HepG2 (cell line): ENCODE measurements at regions not wholly inside any gene's neighbourhood (a gene's known extent, or its start where the extent isn't known, plus 50 kb on each side); places are given as distances from the start of the nearest gene placed in this dataset.

Experiments used
- ATAC-seq: fragments of 200-7000 bp; cut with Tn5 transposase; 3 replicates; pipeline ENCODE4 v1.9.1; 2020; ENCODE audit warnings: mild to moderate bottlenecking, moderate library complexity
- BruUV-seq: library from RNA; stranded (reverse); fragments of 400-500 nt; replicated peaks from 2 replicates; lab custom pipeline; 2021; lab: Mats Ljungman, UMichigan
- CTCF ChIA-PET: fragments of 300-600 bp; formaldehyde crosslinking; extraction: SDS; loops from one replicate; lab custom pipeline; 2021; ENCODE audit warnings: low total read pairs, inconsistent platforms, low intra/inter-chr PET ratio; lab: Yijun Ruan, JAX
- POLR2A ChIA-PET: fragments of 350-600 bp; sonication (Branson Sonifier 250); formaldehyde crosslinking; loops from one replicate; lab custom pipeline; 2020; ENCODE audit warnings: antibody characterized with exemption, inconsistent platforms; lab: Yijun Ruan, JAX
- DNase-seq: peaks from one replicate; pipeline ENCODE4 v3.0.0-alpha.2; 2015; ENCODE audit warnings: low spot score
- FAIRE-seq: peaks from 3 replicates; lab custom pipeline; 2011; peaks lifted over from hg19 to GRCh38; lab: Jason Lieb, UNC
- H2AFZ ChIP-seq: one replicate; pipeline ENCODE4 v1.6.1; 2011; ENCODE audit warnings: low read length, inconsistent platforms
- H3K27ac ChIP-seq: fragments of 300-600 bp; 3 replicates; pipeline ENCODE4 v1.8.0; 2011; ENCODE audit warnings: mixed run types, mild to moderate bottlenecking, mixed read lengths, low read length, inconsistent platforms; ENCODE audit not compliant: insufficient read depth; ENCODE audit errors: extremely low read length
- H3K27me3 ChIP-seq, 2 experiments: fragments of 200-600 bp in 1 of 2; 2 replicates in 1 of 2; 3 replicates in 1 of 2; pipeline versions ENCODE4 v1.6.0 to v1.8.0; 2011; ENCODE audit warnings: low read length in 2 of 2, mild to moderate bottlenecking in 2 of 2, moderate library complexity in 2 of 2, inconsistent platforms in 1 of 2; ENCODE audit not compliant: insufficient read depth in 2 of 2, control insufficient read depth in 1 of 2
- H3K36me3 ChIP-seq, 2 experiments: fragments of 200-600 bp in 1 of 2; replicated peaks in 1 of 2; 2 replicates in 1 of 2; 3 replicates in 1 of 2; pipeline versions ENCODE4 v1.5.1 to v1.8.0; 2011; ENCODE audit warnings: low read length in 2 of 2, inconsistent platforms in 1 of 2; ENCODE audit not compliant: insufficient read depth in 2 of 2, control insufficient read depth in 1 of 2
- H3K4me1 ChIP-seq: 2 replicates; pipeline ENCODE4 v1.5.1; 2012; ENCODE audit warnings: low read length, inconsistent platforms; ENCODE audit not compliant: insufficient read depth
- H3K4me2 ChIP-seq: 2 replicates; pipeline ENCODE4 v1.6.0; 2011; ENCODE audit warnings: low read depth, low read length, inconsistent platforms
- H3K4me3 ChIP-seq, 3 experiments: fragments of 200-600 bp in 1 of 3; sonication (generic), shearing (Covaris generic) in 1 of 3; replicated peaks in 1 of 3; 2 replicates each; pipeline ENCODE4 v1.5.1; 2011 to 2016; ENCODE audit warnings: low read length in 3 of 3, inconsistent platforms in 2 of 3, low read depth in 2 of 3, mild to moderate bottlenecking in 2 of 3, control low read depth in 1 of 3, mixed read lengths in 1 of 3; ENCODE audit not compliant: insufficient read depth in 1 of 3
- H3K79me2 ChIP-seq: one replicate; pipeline ENCODE4 v1.6.1; 2011; ENCODE audit warnings: low read length, inconsistent platforms; ENCODE audit not compliant: insufficient read depth
- H3K9ac ChIP-seq: 2 replicates; pipeline ENCODE4 v1.6.0; 2011; ENCODE audit warnings: mild to moderate bottlenecking, low read depth, low read length, inconsistent platforms; ENCODE audit not compliant: insufficient read depth
- H3K9me3 ChIP-seq: 2 replicates; pipeline ENCODE4 v1.5.1; 2012; ENCODE audit warnings: mild to moderate bottlenecking, low read length
- H4K20me1 ChIP-seq: 2 replicates; pipeline ENCODE4 v1.6.0; 2011; ENCODE audit warnings: inconsistent platforms, mild to moderate bottlenecking, low read length, moderate library complexity; ENCODE audit not compliant: insufficient read depth
- ARHGAP35 ChIP-seq: sonication (generic); formaldehyde crosslinking; IDR thresholded peaks from 2 replicates; pipeline ENCODE4 v1.9.0; 2022; ENCODE audit warnings: mild to moderate bottlenecking, inconsistent platforms, moderate library complexity, missing genetic modification reagents, borderline replicate concordance
- ATAD3A ChIP-seq: sonication (generic); formaldehyde crosslinking; IDR thresholded peaks from 2 replicates; pipeline ENCODE4 v1.4.0; 2020; ENCODE audit warnings: missing genetic modification reagents
- CCAR2 ChIP-seq: fragments of 200-400 bp; formaldehyde crosslinking; optimal IDR thresholded peaks from 2 replicates; pipeline ENCODE3; 2018; ENCODE audit warnings: low read depth, mild to moderate bottlenecking, low read length, moderate library complexity
- FOXO1 ChIP-seq: sonication (generic); formaldehyde crosslinking; IDR thresholded peaks from 2 replicates; pipeline ENCODE4 v1.4.0; 2020; ENCODE audit warnings: missing genetic modification reagents
- MTA1 ChIP-seq: sonication (generic); formaldehyde crosslinking; IDR thresholded peaks from 2 replicates; pipeline ENCODE4 v1.4.0; 2020; ENCODE audit warnings: missing genetic modification reagents, mild to moderate bottlenecking, borderline replicate concordance
- MXD4 ChIP-seq: IDR thresholded peaks from 2 replicates; pipeline ENCODE4 v1.6.1; 2016; ENCODE audit warnings: mild to moderate bottlenecking, missing biosample characterization, missing genetic modification reagents
- RFX1 ChIP-seq: fragments of 450-650 bp; IDR thresholded peaks from 2 replicates; pipeline ENCODE4 v1.6.1; 2017
- ZNF383 ChIP-seq: sonication (generic); formaldehyde crosslinking; IDR thresholded peaks from 2 replicates; pipeline ENCODE4 v1.4.0; 2020; ENCODE audit warnings: missing genetic modification reagents, mild to moderate bottlenecking, borderline replicate concordance
- ZNF451 ChIP-seq: sonication (generic); formaldehyde crosslinking; IDR thresholded peaks from 2 replicates; pipeline ENCODE4 v1.5.0; 2020; ENCODE audit warnings: mild to moderate bottlenecking, missing genetic modification reagents
- ZNF720 ChIP-seq: sonication (generic); formaldehyde crosslinking; IDR thresholded peaks from 2 replicates; pipeline ENCODE4 v1.4.0; 2020; ENCODE audit warnings: missing genetic modification reagents
- WGBS: methylation state at CpG from one replicate; pipeline ENCODE4 v1.1.6; 2017; ENCODE audit warnings: low lambda C conversion rate; 5-methylcytosine and 5-hydroxymethylcytosine counted together
- in situ Hi-C: cut with HindIII; loops from 2 replicates; pipeline ENCODE4 v1.10.0; 2017; ENCODE audit warnings: low pct_unique_long_range_greater_than_20kb; ENCODE audit not compliant: extremely low pct_ligation_motif_present
- intact Hi-C: fragments of 100-400 bp; cut with micrococcal nuclease; formaldehyde crosslinking; loops from one replicate; pipeline ENCODE4 v1.10.0; 2022; ENCODE audit not compliant: unreplicated experiment
- TF ChIP-seq, protein P1 (sequence below): sonication (generic); IDR thresholded peaks from 2 replicates; pipeline ENCODE4 v1.6.1; 2016; ENCODE audit warnings: low read depth, borderline replicate concordance
- TF ChIP-seq, protein P2 (sequence below): sonication (generic); formaldehyde crosslinking; IDR thresholded peaks from 2 replicates; pipeline ENCODE4 v1.5.0; 2020; ENCODE audit warnings: mild to moderate bottlenecking, low read depth, missing genetic modification reagents, borderline replicate concordance

DNA sequence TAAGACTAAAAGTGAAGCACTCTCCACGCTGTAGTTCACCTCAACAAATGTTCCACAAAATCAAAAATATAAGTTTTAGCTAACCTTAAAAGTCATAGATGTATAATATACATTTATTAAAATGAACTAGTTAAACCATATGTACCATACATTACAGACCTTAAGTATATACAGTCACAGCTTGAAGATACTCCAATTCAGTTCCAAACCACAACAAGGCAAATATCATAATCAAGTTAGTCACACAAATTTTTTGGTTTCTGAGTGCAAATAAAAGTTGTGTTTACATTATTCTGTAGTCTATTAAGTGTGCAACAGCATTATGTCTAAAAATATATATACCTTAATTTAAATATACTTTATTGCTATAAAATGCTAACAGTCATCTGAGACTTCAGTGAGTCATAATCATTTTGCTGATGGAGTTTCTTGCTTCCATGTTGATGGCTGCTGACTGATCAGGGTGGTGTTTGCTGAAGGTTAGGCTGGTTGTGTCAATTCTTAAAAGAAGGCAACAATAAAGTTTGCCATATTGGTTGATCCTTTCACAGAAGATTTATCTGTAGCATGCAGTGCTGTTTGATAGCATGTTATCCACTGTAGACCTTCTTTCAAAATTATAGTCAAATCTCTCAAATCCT is 736.7 kb downstream of the NSUN3 start (continued):
- TF ChIP-seq FOXO1 (no peak), RFX1 (no peak), CCAR2 (no peak), MTA1 (CRISPR knock-in tag) (no peak)
- TF ChIP-seq, protein P1, sequence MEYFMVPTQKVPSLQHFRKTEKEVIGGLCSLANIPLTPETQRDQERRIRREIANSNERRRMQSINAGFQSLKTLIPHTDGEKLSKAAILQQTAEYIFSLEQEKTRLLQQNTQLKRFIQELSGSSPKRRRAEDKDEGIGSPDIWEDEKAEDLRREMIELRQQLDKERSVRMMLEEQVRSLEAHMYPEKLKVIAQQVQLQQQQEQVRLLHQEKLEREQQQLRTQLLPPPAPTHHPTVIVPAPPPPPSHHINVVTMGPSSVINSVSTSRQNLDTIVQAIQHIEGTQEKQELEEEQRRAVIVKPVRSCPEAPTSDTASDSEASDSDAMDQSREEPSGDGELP: no peak

DNA sequence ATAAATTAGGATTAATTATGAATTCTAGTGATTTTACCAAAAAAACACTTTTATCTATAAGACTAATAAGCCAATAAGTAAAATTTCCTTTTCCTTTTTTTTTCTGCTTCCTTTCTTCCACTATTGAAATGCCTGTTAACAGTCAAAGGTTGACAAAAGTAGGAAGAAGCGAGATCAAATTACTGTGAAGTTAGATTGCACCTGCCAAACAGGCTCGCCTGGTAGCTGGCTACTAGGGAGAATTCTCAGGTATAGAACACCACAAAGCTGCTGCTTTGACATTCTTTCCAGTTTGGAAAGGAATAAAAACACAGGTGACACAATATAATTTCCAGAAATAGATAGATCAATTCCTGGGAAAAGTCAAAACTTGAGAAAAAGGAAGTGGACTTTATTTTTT is 749.0 kb downstream of the NSUN3 start:
- H4K20me1 ChIP-seq: no peaks in the 10 kb centered on the region
- no peak overlapping the region for H3K9ac ChIP-seq
- TF ChIP-seq MXD4 (CRISPR knock-in tag): no peak
- TF ChIP-seq ZNF720 (CRISPR knock-in tag): no peak
- no peak for TF ChIP-seq ZNF383 (CRISPR knock-in tag)
- TF ChIP-seq ZNF451 (CRISPR knock-in tag): no peak
- TF ChIP-seq, protein P2, sequence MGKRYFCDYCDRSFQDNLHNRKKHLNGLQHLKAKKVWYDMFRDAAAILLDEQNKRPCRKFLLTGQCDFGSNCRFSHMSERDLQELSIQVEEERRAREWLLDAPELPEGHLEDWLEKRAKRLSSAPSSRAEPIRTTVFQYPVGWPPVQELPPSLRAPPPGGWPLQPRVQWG (CRISPR knock-in tag): no peak
- no peak for TF ChIP-seq ARHGAP35 (CRISPR knock-in tag)
- no peak for TF ChIP-seq ATAD3A (CRISPR knock-in tag)
- no peak overlapping the region for H3K4me3 ChIP-seq
- H3K4me1 ChIP-seq: no peaks in the 10 kb centered on the region
- in situ Hi-C loops: no loop called here
- H2AFZ ChIP-seq: no peak overlapping the region
- no peak for DNase-seq
- no peak overlapping the region for H3K27ac ChIP-seq
- H3K79me2 ChIP-seq: no peaks in the 10 kb centered on the region
- intact Hi-C loops: no loop called here
- H3K36me3 ChIP-seq: no peaks in the 10 kb centered on the region
- no TSS peak for BruUV-seq
- CTCF ChIA-PET: no interaction called here
- no peaks in the 10 kb centered on the region for H3K9me3 ChIP-seq
- WGBS: 8% methylated on average over 2 of the region's 2 CpGs
- no peak for ATAC-seq
- H3K27me3 ChIP-seq: no peaks in the 10 kb centered on the region
- POLR2A ChIA-PET: no interaction called here
- FAIRE-seq: no peak
- no peak overlapping the region for H3K4me2 ChIP-seq
